ENCODE measurements at regions not wholly inside any gene's neighbourhood (a gene's known extent, or its start where the extent isn't known, plus 50 kb on each side); places are given as distances from the start of the nearest gene placed in this dataset.

GRCh38 chr2:155309483-155309882 is 611.0 kb downstream of the KCNJ3 start:
- ChIA-PET CTCF (no interaction called here), POLR2A (ENCODE audit: unreplicated experiment) (no interaction called here)
- H2BK5ac ChIP-seq (ENCODE audit: low read depth, low read length, poor library complexity, severe bottlenecking) = no peak overlapping the region
- no peak overlapping the region for H2AFZ ChIP-seq (replicated peaks; ENCODE audit: low read length, poor library complexity)
- H3K56ac ChIP-seq (ENCODE audit: extremely low read depth, insufficient read depth, low read length) = no peak overlapping the region
- no peak overlapping the region for H2AK9ac ChIP-seq (replicated peaks; ENCODE audit: low read depth, low read length, poor library complexity)
- H3K9me1 ChIP-seq (ENCODE audit: insufficient read depth, low read length) = no peaks in the 10 kb centered on the region
- intact Hi-C loops (cut with micrococcal nuclease) (no loop called here), dilution Hi-C loops (cut with HindIII; ENCODE audit: low sequenced_read_pairs, unreplicated experiment) (no loop called here), in situ Hi-C loops (cut with MboI; ENCODE audit: low sequenced_read_pairs) (no loop called here)
- H3K36me3 ChIP-seq (ENCODE audit: control insufficient read depth, insufficient read depth, low read length) = no peaks in the 10 kb centered on the region
- DNase-seq (no peak), ATAC-seq (ENCODE audit: low read depth) (no peak)
- no peak overlapping the region for H4K8ac ChIP-seq (ENCODE audit: low read depth in 2 of 2, low read length in 2 of 2)
- H4K20me1 ChIP-seq (ENCODE audit: insufficient read depth, low read length) = no peaks in the 10 kb centered on the region
- TF ChIP-seq, protein P1, sequence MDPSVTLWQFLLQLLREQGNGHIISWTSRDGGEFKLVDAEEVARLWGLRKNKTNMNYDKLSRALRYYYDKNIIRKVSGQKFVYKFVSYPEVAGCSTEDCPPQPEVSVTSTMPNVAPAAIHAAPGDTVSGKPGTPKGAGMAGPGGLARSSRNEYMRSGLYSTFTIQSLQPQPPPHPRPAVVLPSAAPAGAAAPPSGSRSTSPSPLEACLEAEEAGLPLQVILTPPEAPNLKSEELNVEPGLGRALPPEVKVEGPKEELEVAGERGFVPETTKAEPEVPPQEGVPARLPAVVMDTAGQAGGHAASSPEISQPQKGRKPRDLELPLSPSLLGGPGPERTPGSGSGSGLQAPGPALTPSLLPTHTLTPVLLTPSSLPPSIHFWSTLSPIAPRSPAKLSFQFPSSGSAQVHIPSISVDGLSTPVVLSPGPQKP (IDR thresholded peaks at IDR 0.05; ENCODE audit: borderline replicate concordance, low read depth, low read length) = no peak
- TF ChIP-seq SMC3 (IDR thresholded peaks at IDR 0.05; ENCODE audit: low read depth, low read length) (no peak), RAD21 (IDR thresholded peaks at IDR 0.05; ENCODE audit: low read length) (no peak), BHLHE40 (IDR thresholded peaks at IDR 0.05; ENCODE audit: low read depth, low read length) (no peak), MXI1 (IDR thresholded peaks at IDR 0.05; ENCODE audit: borderline replicate concordance, low read depth, low read length) (no peak), MAFK (IDR thresholded peaks at IDR 0.05; ENCODE audit: low read depth, low read length) (no peak), RFX5 (IDR thresholded peaks at IDR 0.05; ENCODE audit: low read depth, low read length) (no peak), NFE2L2 (IDR thresholded peaks at IDR 0.05; ENCODE audit: low read depth, low read length) (no peak), RCOR1 (IDR thresholded peaks at IDR 0.05; ENCODE audit: insufficient replicate concordance, low read length) (no peak), FOS (IDR thresholded peaks at IDR 0.05; ENCODE audit: low read depth, low read length) (no peak), CHD1 (IDR thresholded peaks at IDR 0.05; ENCODE audit: low read depth, low read length) (no peak), CEBPB (IDR thresholded peaks at IDR 0.05; ENCODE audit: low read depth, low read length) (no peak), POLR2A (IDR thresholded peaks at IDR 0.05; ENCODE audit: low read depth, low read length) (no peak), MAZ (IDR thresholded peaks at IDR 0.05; ENCODE audit: borderline replicate concordance, low read depth, low read length) (no peak)
- TF ChIP-seq, protein P2, sequence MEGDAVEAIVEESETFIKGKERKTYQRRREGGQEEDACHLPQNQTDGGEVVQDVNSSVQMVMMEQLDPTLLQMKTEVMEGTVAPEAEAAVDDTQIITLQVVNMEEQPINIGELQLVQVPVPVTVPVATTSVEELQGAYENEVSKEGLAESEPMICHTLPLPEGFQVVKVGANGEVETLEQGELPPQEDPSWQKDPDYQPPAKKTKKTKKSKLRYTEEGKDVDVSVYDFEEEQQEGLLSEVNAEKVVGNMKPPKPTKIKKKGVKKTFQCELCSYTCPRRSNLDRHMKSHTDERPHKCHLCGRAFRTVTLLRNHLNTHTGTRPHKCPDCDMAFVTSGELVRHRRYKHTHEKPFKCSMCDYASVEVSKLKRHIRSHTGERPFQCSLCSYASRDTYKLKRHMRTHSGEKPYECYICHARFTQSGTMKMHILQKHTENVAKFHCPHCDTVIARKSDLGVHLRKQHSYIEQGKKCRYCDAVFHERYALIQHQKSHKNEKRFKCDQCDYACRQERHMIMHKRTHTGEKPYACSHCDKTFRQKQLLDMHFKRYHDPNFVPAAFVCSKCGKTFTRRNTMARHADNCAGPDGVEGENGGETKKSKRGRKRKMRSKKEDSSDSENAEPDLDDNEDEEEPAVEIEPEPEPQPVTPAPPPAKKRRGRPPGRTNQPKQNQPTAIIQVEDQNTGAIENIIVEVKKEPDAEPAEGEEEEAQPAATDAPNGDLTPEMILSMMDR (conservative IDR thresholded peaks at IDR 0.05; ENCODE audit: low read depth, low read length) = no peak
- TF ChIP-seq, protein P3, sequence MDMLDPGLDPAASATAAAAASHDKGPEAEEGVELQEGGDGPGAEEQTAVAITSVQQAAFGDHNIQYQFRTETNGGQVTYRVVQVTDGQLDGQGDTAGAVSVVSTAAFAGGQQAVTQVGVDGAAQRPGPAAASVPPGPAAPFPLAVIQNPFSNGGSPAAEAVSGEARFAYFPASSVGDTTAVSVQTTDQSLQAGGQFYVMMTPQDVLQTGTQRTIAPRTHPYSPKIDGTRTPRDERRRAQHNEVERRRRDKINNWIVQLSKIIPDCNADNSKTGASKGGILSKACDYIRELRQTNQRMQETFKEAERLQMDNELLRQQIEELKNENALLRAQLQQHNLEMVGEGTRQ (IDR thresholded peaks at IDR 0.05; ENCODE audit: low read depth, low read length) = no peak
- no peak overlapping the region for H3K4ac ChIP-seq (ENCODE audit: low read depth, low read length)
- H4K91ac ChIP-seq (ENCODE audit: insufficient read depth, low read depth, low read length) = no peak overlapping the region
- WGBS, 2 experiments (ENCODE audit: extremely low coverage in 2 of 2, insufficient read length in 1 of 2) = no CpG with 5 or more reads among the region's 1 CpG
- H3K27ac ChIP-seq (ENCODE audit: insufficient read depth, low read length) = no peak overlapping the region
- H3K14ac ChIP-seq (replicated peaks; ENCODE audit: low read depth, low read length) = no peak overlapping the region
- H4K5ac ChIP-seq (ENCODE audit: low read depth, low read length) = no peak overlapping the region
- no peak overlapping the region for H3K9ac ChIP-seq (ENCODE audit: low read depth, low read length)
- H2AK5ac ChIP-seq (ENCODE audit: low read depth, low read length) = no peak overlapping the region
- H3K4me1 ChIP-seq (ENCODE audit: control insufficient read depth, insufficient read depth, low read length) = no peaks in the 10 kb centered on the region
- no peaks in the 10 kb centered on the region for H3K79me1 ChIP-seq (ENCODE audit: low read depth in 1 of 2, low read length in 2 of 2)
- no peak overlapping the region for H2BK20ac ChIP-seq (ENCODE audit: low read depth, low read length)
- H2BK120ac ChIP-seq (ENCODE audit: low read depth, low read length) = no peak overlapping the region
- no peak overlapping the region for H3K4me2 ChIP-seq (ENCODE audit: low read depth, low read length)
- no peak overlapping the region for H3K23ac ChIP-seq (ENCODE audit: low read depth, low read length)
- BruUV-seq (replicated peaks) = no TSS peak
- no peaks in the 10 kb centered on the region for H3K27me3 ChIP-seq (ENCODE audit: control insufficient read depth, insufficient read depth, low read length)
- H3K9me3 ChIP-seq (ENCODE audit: control insufficient read depth, insufficient read depth, low read length) = no peaks in the 10 kb centered on the region; the same call in 1 of the 2 replicates
- no peak overlapping the region for H3K18ac ChIP-seq (ENCODE audit: low read depth, low read length)
- H2BK15ac ChIP-seq (ENCODE audit: low read depth, low read length) = no peak overlapping the region
- no peak overlapping the region for H3K4me3 ChIP-seq (ENCODE audit: insufficient read depth, low read depth, low read length)

Data from IMR-90 (cell line).